LNCaP clone FGC (cell line): ENCODE measurements at regions not wholly inside any gene's neighbourhood (a gene's known extent, or its start where the extent isn't known, plus 50 kb on each side); places are given as distances from the start of the nearest gene placed in this dataset.
A peak's percentile ranks its signal among the peaks of the same experiment; 100 is the strongest.

ENCODE experiments used
- DNase-seq: peaks from one replicate; pipeline ENCODE4 v3.0.0-alpha.2; 2011; ENCODE audit warnings: low read depth
- H3K4me3 ChIP-seq: 2 replicates; pipeline ENCODE4 v1.5.1; 2011; ENCODE audit warnings: mild to moderate bottlenecking, low read depth, low read length, control low read depth
- TF ChIP-seq, protein P1 (sequence below): IDR thresholded peaks from 2 replicates; pipeline ENCODE4 v1.5.1; 2012; ENCODE audit warnings: mild to moderate bottlenecking; ENCODE audit not compliant: control insufficient read depth, insufficient read depth; ENCODE audit errors: extremely low read depth

GRCh38 chr18:60664736-60665135, 292.2 kb upstream of the MC4R start:
- TF ChIP-seq, protein P1, sequence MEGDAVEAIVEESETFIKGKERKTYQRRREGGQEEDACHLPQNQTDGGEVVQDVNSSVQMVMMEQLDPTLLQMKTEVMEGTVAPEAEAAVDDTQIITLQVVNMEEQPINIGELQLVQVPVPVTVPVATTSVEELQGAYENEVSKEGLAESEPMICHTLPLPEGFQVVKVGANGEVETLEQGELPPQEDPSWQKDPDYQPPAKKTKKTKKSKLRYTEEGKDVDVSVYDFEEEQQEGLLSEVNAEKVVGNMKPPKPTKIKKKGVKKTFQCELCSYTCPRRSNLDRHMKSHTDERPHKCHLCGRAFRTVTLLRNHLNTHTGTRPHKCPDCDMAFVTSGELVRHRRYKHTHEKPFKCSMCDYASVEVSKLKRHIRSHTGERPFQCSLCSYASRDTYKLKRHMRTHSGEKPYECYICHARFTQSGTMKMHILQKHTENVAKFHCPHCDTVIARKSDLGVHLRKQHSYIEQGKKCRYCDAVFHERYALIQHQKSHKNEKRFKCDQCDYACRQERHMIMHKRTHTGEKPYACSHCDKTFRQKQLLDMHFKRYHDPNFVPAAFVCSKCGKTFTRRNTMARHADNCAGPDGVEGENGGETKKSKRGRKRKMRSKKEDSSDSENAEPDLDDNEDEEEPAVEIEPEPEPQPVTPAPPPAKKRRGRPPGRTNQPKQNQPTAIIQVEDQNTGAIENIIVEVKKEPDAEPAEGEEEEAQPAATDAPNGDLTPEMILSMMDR: no peak
- DNase-seq: no peak
- H3K4me3 ChIP-seq: no peak overlapping the region

- no peak for DNase-seq
- TF ChIP-seq, protein P1: no peak
- H3K4me3 ChIP-seq: no peak overlapping the region
Observed at GRCh38 chr18:60667016-60667415, 294.4 kb upstream of the MC4R start.

DNA sequence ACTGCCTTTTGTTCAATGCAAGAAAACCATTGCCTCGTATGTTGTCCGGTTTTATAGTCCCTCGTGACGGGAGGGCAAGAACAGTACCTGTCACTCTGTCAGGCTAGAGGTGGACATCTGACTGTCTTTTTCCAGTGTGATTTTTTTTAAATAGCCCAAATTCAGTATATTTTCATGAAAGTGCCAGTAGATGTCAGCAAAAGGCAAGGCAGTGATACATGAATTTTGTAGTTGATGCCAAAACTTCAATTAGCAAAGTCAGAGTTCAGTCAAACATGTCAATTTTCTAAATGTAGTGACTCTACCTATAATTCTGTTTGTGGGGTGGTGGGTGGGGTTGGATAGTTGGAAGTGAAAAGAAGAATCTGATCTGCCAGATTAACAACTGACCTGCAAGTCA, 296.0 kb upstream of the MC4R start:
- DNase-seq: no peak
- TF ChIP-seq, protein P1: peak; percentile 54
- H3K4me3 ChIP-seq: no peak overlapping the region

DNA sequence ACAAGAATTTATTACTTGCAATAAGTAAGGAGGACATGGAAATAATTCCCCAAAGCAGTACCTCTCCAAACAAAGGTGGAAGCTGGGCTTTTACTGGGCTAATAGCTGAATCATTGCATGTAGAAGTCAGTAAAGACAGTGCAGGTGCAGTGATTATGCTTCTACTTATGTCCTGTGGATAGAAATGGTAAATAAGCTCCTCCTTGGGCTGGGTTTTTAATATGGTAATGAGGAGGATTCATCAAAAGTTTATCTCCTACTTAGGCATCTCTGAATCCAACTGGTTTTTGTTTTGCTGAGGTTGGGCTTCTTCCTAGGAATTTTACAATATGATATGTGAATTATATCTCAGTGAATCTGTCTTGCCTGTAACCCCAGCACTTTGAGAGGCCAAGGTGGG, 297.4 kb upstream of the MC4R start:
- no peak for DNase-seq
- TF ChIP-seq, protein P1: no peak

DNA sequence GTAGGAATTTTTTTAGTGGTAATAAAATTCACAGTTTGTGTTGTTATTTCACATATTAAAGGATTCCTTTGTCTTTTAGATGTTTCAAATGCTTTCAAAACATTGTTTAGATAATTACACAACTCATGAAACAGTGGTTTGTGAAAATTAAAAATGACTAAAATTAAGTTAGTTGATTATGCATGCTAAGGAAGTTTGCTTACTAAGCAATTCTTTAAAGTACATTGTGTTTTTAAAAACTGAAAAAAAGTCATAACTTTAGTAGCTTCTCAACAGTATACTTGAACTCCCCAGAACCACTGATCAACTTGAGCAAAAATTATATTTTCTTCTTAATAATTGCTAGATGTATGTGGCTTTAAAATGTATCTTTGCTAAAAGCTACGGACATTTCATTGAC, 298.4 kb upstream of the MC4R start:
- H3K4me3 ChIP-seq: no peak overlapping the region
- TF ChIP-seq, protein P1: no peak
- DNase-seq: no peak

More for the DNA sequence above, 297.4 kb upstream of the MC4R start:
- H3K4me3 ChIP-seq: no peak overlapping the region

- no peak overlapping the region for H3K4me3 ChIP-seq
- TF ChIP-seq, protein P1: no peak
- no peak for DNase-seq
Observed at GRCh38 chr18:60675126-60675525, 302.6 kb upstream of the MC4R start.

GRCh38 chr18:60675801-60676200, 303.2 kb upstream of the MC4R start:
- no peak overlapping the region for H3K4me3 ChIP-seq
- peak; percentile 91 for DNase-seq
- TF ChIP-seq, protein P1: no peak
